ENCODE measurements at regions not wholly inside any gene's neighbourhood (a gene's known extent, or its start where the extent isn't known, plus 50 kb on each side); places are given as distances from the start of the nearest gene placed in this dataset.
"Not testable (repeated sequence)": the region's sequence is repeated elsewhere in the genome, so short reads cannot be mapped to it uniquely, and the experiment has no call there.

DNA sequence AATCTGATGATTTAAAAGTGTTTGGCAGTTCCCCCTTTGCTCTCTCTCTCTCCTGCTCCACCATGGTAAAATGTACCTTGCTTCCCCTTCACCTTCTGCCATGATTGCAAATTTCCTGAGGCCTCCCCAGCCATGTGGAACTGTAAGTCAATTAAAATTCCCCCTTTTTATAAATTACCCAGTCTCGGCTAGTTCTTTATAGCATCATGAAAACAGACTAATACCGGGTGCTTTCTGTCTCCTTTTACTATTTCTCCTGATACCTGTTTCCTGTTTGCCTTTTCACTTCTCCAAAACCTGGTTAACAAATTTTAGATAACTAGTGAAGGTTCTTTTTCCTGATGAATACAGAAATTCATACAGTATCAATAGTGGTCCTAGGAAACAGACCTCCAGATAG lies 1670.3 kb downstream of the MRPL39 start:
- Histone ChIP-seq H3K27ac (ENCODE audit: low read depth, low read length) (no peak overlapping the region), H4K12ac (ENCODE audit: low read depth, low read length) (no peak overlapping the region), H3K4ac (ENCODE audit: low read depth, low read length) (no peak overlapping the region), H3K27me3 (ENCODE audit: insufficient read depth, low read length) (no peaks in the 10 kb centered on the region), H2BK120ac (ENCODE audit: insufficient read depth, low read length, poor library complexity) (no peak overlapping the region), H3K79me2 (ENCODE audit: control insufficient read depth, insufficient read depth, low read length, poor library complexity) (no peaks in the 10 kb centered on the region), H4K91ac (ENCODE audit: low read depth, low read length) (no peak overlapping the region), H2BK12ac (ENCODE audit: low read length) (no peak overlapping the region), H3K4me2 (ENCODE audit: low read length) (no peak overlapping the region), H2AFZ (ENCODE audit: insufficient read depth, low read length, poor library complexity) (no peak overlapping the region), H2AK5ac (ENCODE audit: low read length) (no peak overlapping the region), H3K9ac (ENCODE audit: low read length) (no peak overlapping the region), H3K23ac (ENCODE audit: low read length) (no peak overlapping the region), H3K14ac (ENCODE audit: low read length) (no peak overlapping the region), H2BK5ac (ENCODE audit: low read depth, low read length, poor library complexity) (no peak overlapping the region), H3K18ac (ENCODE audit: low read length) (no peak overlapping the region), H3K9me3 (ENCODE audit: insufficient read depth, low read depth, low read length) (no peaks in the 10 kb centered on the region), H3K4me3 (ENCODE audit: low read depth, low read length) (no peak overlapping the region), H3K4me1 (ENCODE audit: control insufficient read depth in 1 of 2, insufficient read depth in 2 of 2, low read length in 2 of 2) (no peaks in the 10 kb centered on the region), H3K36me3 (ENCODE audit: control insufficient read depth in 1 of 2, insufficient read depth in 2 of 2, low read length in 2 of 2) (no peaks in the 10 kb centered on the region), H3K79me1 (ENCODE audit: low read length) (no peaks in the 10 kb centered on the region), H4K8ac (ENCODE audit: low read depth, low read length) (no peak overlapping the region)
- WGBS (ENCODE audit: extremely low coverage, insufficient coverage, insufficient read length) = no CpG with 5 or more reads among the region's 2 CpGs
- DNase-seq = no peak

DNA sequence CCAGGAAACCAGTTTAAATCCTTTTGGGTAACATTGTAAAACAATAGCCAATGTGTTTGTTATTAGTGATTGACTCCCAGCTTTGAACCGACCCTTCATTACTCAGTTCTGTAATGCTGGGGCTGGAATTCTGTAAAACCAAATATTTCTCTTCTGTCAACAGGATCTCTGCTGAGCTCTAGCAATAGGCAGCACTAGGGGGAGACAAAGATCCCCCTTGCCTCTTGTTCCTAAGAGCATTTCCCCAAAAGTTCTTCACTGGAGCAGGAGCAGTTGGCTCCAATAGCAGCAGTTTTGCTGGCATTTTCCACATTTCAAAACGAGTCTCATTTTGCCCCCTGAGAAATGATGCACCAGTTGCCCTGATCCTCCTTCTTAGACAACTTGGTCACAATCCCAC lies 1671.1 kb downstream of the MRPL39 start:
- H3K4me1 ChIP-seq (ENCODE audit: control insufficient read depth in 1 of 2, insufficient read depth in 2 of 2, low read length in 2 of 2) = no peaks in the 10 kb centered on the region
- H4K8ac ChIP-seq (ENCODE audit: low read depth, low read length) = no peak overlapping the region
- H4K91ac ChIP-seq (ENCODE audit: low read depth, low read length) = no peak overlapping the region
- no peak overlapping the region for H3K23ac ChIP-seq (ENCODE audit: low read length)
- H3K9me3 ChIP-seq (ENCODE audit: insufficient read depth, low read depth, low read length) = no peaks in the 10 kb centered on the region
- no peak overlapping the region for H2BK120ac ChIP-seq (ENCODE audit: insufficient read depth, low read length, poor library complexity)
- no peak for DNase-seq
- no peak overlapping the region for H3K4me2 ChIP-seq (ENCODE audit: low read length)
- H3K79me1 ChIP-seq (ENCODE audit: low read length) = no peaks in the 10 kb centered on the region
- no peak overlapping the region for H2BK12ac ChIP-seq (ENCODE audit: low read length)
- no peaks in the 10 kb centered on the region for H3K79me2 ChIP-seq (ENCODE audit: control insufficient read depth, insufficient read depth, low read length, poor library complexity)
- H3K27me3 ChIP-seq (ENCODE audit: insufficient read depth, low read length) = no peaks in the 10 kb centered on the region
- no peak overlapping the region for H2AK5ac ChIP-seq (ENCODE audit: low read length)
- no peak overlapping the region for H2BK5ac ChIP-seq (ENCODE audit: low read depth, low read length, poor library complexity)
- H3K4ac ChIP-seq (ENCODE audit: low read depth, low read length) = no peak overlapping the region
- no peak overlapping the region for H3K9ac ChIP-seq (ENCODE audit: low read length)
- no peak overlapping the region for H3K14ac ChIP-seq (ENCODE audit: low read length)
- no peaks in the 10 kb centered on the region for H3K36me3 ChIP-seq (ENCODE audit: control insufficient read depth in 1 of 2, insufficient read depth in 2 of 2, low read length in 2 of 2)
- no CpG with 5 or more reads among the region's 2 CpGs for WGBS (ENCODE audit: extremely low coverage, insufficient coverage, insufficient read length)
- no peak overlapping the region for H3K4me3 ChIP-seq (ENCODE audit: low read depth, low read length)
- no peak overlapping the region for H3K18ac ChIP-seq (ENCODE audit: low read length)
- H3K27ac ChIP-seq (ENCODE audit: low read depth, low read length) = no peak overlapping the region
- H2AFZ ChIP-seq (ENCODE audit: insufficient read depth, low read length, poor library complexity) = no peak overlapping the region
- no peak overlapping the region for H4K12ac ChIP-seq (ENCODE audit: low read depth, low read length)

DNA sequence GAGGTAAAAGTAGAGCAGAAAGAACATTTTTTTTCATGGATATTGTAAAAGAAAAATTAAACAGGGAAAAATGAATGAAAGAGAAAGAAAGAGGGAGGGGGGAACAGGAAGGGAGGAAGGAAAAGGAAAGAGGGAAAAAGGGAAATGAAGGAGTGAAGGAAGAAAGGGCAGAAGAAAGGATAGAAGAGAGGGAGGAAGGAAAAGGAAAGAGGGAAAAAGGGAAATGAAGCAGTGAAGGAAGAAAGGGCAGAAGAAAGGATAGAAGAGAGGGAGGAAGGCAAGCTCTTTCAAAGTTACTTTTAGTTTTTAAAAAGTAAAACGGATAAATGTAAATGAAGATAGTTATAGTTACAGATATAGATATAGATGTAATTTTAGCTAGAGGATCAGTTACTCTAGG lies 1676.7 kb downstream of the MRPL39 start:
- no peak overlapping the region for H3K14ac ChIP-seq (ENCODE audit: low read length)
- no peak overlapping the region for H3K9ac ChIP-seq (ENCODE audit: low read length)
- DNase-seq = no peak
- no peak overlapping the region for H2AK5ac ChIP-seq (ENCODE audit: low read length)
- H3K79me1 ChIP-seq (ENCODE audit: low read length) = no peaks in the 10 kb centered on the region
- H3K4me2 ChIP-seq (ENCODE audit: low read length) = no peak overlapping the region
- H3K23ac ChIP-seq (ENCODE audit: low read length) = no peak overlapping the region
- no CpG with 5 or more reads among the region's 1 CpG for whole genome bisulfite sequencing (ENCODE audit: extremely low coverage, insufficient coverage, insufficient read length)
- H2BK5ac ChIP-seq (ENCODE audit: low read depth, low read length, poor library complexity) = no peak overlapping the region
- H3K27ac ChIP-seq (ENCODE audit: low read depth, low read length) = no peak overlapping the region
- no peaks in the 10 kb centered on the region for H3K4me1 ChIP-seq (ENCODE audit: control insufficient read depth in 1 of 2, insufficient read depth in 2 of 2, low read length in 2 of 2)
- H2BK120ac ChIP-seq (ENCODE audit: insufficient read depth, low read length, poor library complexity) = no peak overlapping the region
- H3K18ac ChIP-seq (ENCODE audit: low read length) = no peak overlapping the region
- H4K91ac ChIP-seq (ENCODE audit: low read depth, low read length) = no peak overlapping the region
- H4K12ac ChIP-seq (ENCODE audit: low read depth, low read length) = no peak overlapping the region
- H3K4me3 ChIP-seq (ENCODE audit: low read depth, low read length) = no peak overlapping the region
- H3K9me3 ChIP-seq (ENCODE audit: insufficient read depth, low read depth, low read length) = no peaks in the 10 kb centered on the region
- no peaks in the 10 kb centered on the region for H3K36me3 ChIP-seq (ENCODE audit: control insufficient read depth in 1 of 2, insufficient read depth in 2 of 2, low read length in 2 of 2)
- no peak overlapping the region for H4K8ac ChIP-seq (ENCODE audit: low read depth, low read length)
- no peaks in the 10 kb centered on the region for H3K27me3 ChIP-seq (ENCODE audit: insufficient read depth, low read length)
- no peaks in the 10 kb centered on the region for H3K79me2 ChIP-seq (ENCODE audit: control insufficient read depth, insufficient read depth, low read length, poor library complexity)
- H2BK12ac ChIP-seq (ENCODE audit: low read length) = no peak overlapping the region
- no peak overlapping the region for H2AFZ ChIP-seq (ENCODE audit: insufficient read depth, low read length, poor library complexity)
- H3K4ac ChIP-seq (ENCODE audit: low read depth, low read length) = no peak overlapping the region

DNA sequence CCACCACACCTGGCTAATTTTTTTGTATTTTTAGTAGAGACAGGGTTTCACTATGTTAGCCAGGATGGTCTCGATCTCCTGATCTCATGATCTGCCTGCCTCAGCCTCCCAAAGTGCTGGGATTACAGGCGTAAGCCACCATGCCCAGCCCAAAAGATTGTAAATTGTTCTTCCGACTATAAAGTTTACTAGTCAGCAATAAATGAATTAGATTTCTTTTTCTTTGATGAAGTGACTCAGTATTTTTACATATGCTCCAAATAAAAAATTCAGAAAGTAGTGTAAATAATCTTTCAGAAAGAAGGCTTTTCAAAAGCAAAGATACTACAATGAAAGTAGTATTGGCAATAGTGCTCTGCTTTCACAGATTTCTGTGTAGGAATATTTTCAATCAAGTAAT lies 1680.9 kb downstream of the MRPL39 start:
- H3K14ac ChIP-seq (ENCODE audit: low read length); H3K18ac ChIP-seq (ENCODE audit: low read length); H3K23ac ChIP-seq (ENCODE audit: low read length); H4K8ac ChIP-seq (ENCODE audit: low read depth, low read length); H2AK5ac ChIP-seq (ENCODE audit: low read length); H3K79me2 ChIP-seq (ENCODE audit: control insufficient read depth, insufficient read depth, low read length, poor library complexity); H3K27me3 ChIP-seq (ENCODE audit: insufficient read depth, low read length); H3K79me1 ChIP-seq (ENCODE audit: low read length); H2AFZ ChIP-seq (ENCODE audit: insufficient read depth, low read length, poor library complexity); H3K4me2 ChIP-seq (ENCODE audit: low read length); H3K27ac ChIP-seq (ENCODE audit: low read depth, low read length); H2BK12ac ChIP-seq (ENCODE audit: low read length); H4K12ac ChIP-seq (ENCODE audit: low read depth, low read length); H3K4ac ChIP-seq (ENCODE audit: low read depth, low read length); H3K9ac ChIP-seq (ENCODE audit: low read length); H4K91ac ChIP-seq (ENCODE audit: low read depth, low read length); H3K9me3 ChIP-seq (ENCODE audit: insufficient read depth, low read depth, low read length); DNase-seq; H2BK120ac ChIP-seq (ENCODE audit: insufficient read depth, low read length, poor library complexity); H3K36me3 ChIP-seq (ENCODE audit: control insufficient read depth in 1 of 2, insufficient read depth in 2 of 2, low read length in 2 of 2); H3K4me1 ChIP-seq (ENCODE audit: control insufficient read depth in 1 of 2, insufficient read depth in 2 of 2, low read length in 2 of 2); H3K4me3 ChIP-seq (ENCODE audit: low read depth, low read length); H2BK5ac ChIP-seq (ENCODE audit: low read depth, low read length, poor library complexity): not testable (repeated sequence)
- no CpG with 5 or more reads among the region's 3 CpGs for WGBS (ENCODE audit: extremely low coverage, insufficient coverage, insufficient read length)
